ENCODE measurements at regions not wholly inside any gene's neighbourhood (a gene's known extent, or its start where the extent isn't known, plus 50 kb on each side); places are given as distances from the start of the nearest gene placed in this dataset.

GRCh38 chr9:27929841-27930240, 356.6 kb upstream of the C9orf72 start:
- no peak for TF ChIP-seq CTCF (IDR thresholded peaks at IDR 0.05)
- no peak for TF ChIP-seq SIN3A (IDR thresholded peaks at IDR 0.05; ENCODE audit: borderline replicate concordance, insufficient read depth, low read depth, low read length)
- no peak for TF ChIP-seq POLR2AphosphoS5 (IDR thresholded peaks at IDR 0.05; ENCODE audit: low read depth, low read length)
- TF ChIP-seq TCF7L2 (IDR thresholded peaks at IDR 0.05; ENCODE audit: low read depth, low read length) = no peak
